ENCODE measurements at regions not wholly inside any gene's neighbourhood (a gene's known extent, or its start where the extent isn't known, plus 50 kb on each side); places are given as distances from the start of the nearest gene placed in this dataset.

GRCh38 chrX:46446727-46447378, 98.4 kb downstream of the ZNF674 start (continued):
- TF ChIP-seq HDAC6 (IDR thresholded peaks at IDR 0.05; ENCODE audit: low read depth, low read length), result no peak
- TF ChIP-seq IRF9 (CRISPR knock-in tag; IDR thresholded peaks at IDR 0.05; ENCODE audit: borderline replicate concordance), result peak; percentile 62; the same call in 1 of the 2 replicates
- TF ChIP-seq ZC3H4 (CRISPR knock-in tag; IDR thresholded peaks at IDR 0.05; ENCODE audit: borderline replicate concordance), result 0 out of 2 replicates have a peak, but pooled peaks have one; percentile 36
- no peak for TF ChIP-seq ZBTB46 (CRISPR knock-in tag; IDR thresholded peaks at IDR 0.05; ENCODE audit: borderline replicate concordance)
- no peak for TF ChIP-seq RNF219 (CRISPR knock-in tag; IDR thresholded peaks at IDR 0.05)
- TF ChIP-seq RARA (CRISPR knock-in tag; IDR thresholded peaks at IDR 0.05), result no peak
- no peak for TF ChIP-seq ZNF572 (CRISPR knock-in tag; IDR thresholded peaks at IDR 0.05)
- TF ChIP-seq DDIT3 (CRISPR knock-in tag; IDR thresholded peaks at IDR 0.05), result no peak
- 0 out of 2 replicates have a peak, but pooled peaks have one; percentile 37 for TF ChIP-seq CCDC6 (CRISPR knock-in tag; IDR thresholded peaks at IDR 0.05)
- no peak for TF ChIP-seq IKZF1 (IDR thresholded peaks at IDR 0.05)
- 0 out of 2 replicates have a peak, but pooled peaks have one; percentile 25 for TF ChIP-seq MXD3 (CRISPR knock-in tag; IDR thresholded peaks at IDR 0.05)
- peak; percentile 31; the same call in 1 of the 2 replicates for TF ChIP-seq ELF3 (CRISPR knock-in tag; IDR thresholded peaks at IDR 0.05)
- no peak for TF ChIP-seq EZH2 (conservative IDR thresholded peaks at IDR 0.05; ENCODE audit: low read depth, low read length)
- TF ChIP-seq NR3C1 (CRISPR knock-in tag; IDR thresholded peaks at IDR 0.05), result no peak
- TF ChIP-seq THAP9 (CRISPR knock-in tag; IDR thresholded peaks at IDR 0.05; ENCODE audit: borderline replicate concordance), result peak; percentile 84; the same call in 1 of the 2 replicates
- no peak for TF ChIP-seq KLF11 (CRISPR knock-in tag; IDR thresholded peaks at IDR 0.05)
- no peak for TF ChIP-seq ZNF841 (CRISPR knock-in tag; IDR thresholded peaks at IDR 0.05; ENCODE audit: borderline replicate concordance)
- TF ChIP-seq HDAC1 (CRISPR knock-in tag; IDR thresholded peaks at IDR 0.05), result no peak
- TF ChIP-seq HHEX (CRISPR knock-in tag; IDR thresholded peaks at IDR 0.05), result no peak
- no peak for TF ChIP-seq NFRKB (IDR thresholded peaks at IDR 0.05)
- peak; percentile 23; the same call in 1 of the 2 replicates for TF ChIP-seq MXD1 (CRISPR knock-in tag; IDR thresholded peaks at IDR 0.05)
- no peak for TF ChIP-seq ZNF670 (CRISPR knock-in tag; IDR thresholded peaks at IDR 0.05; ENCODE audit: borderline replicate concordance)
